K562 (cell line): ENCODE measurements at regions not wholly inside any gene's neighbourhood (a gene's known extent, or its start where the extent isn't known, plus 50 kb on each side); places are given as distances from the start of the nearest gene placed in this dataset.

ENCODE experiments used
- ATAC-seq: fragments of 200-7000 bp; cut with Tn5 transposase; 3 replicates; pipeline ENCODE4 v1.9.1; 2020; ENCODE audit warnings: moderate library complexity
- BruUV-seq: library from RNA; stranded (reverse); fragments of 400-500 nt; replicated peaks from 2 replicates; lab custom pipeline; 2021; lab: Mats Ljungman, UMichigan
- CTCF ChIA-PET: fragments of 300-600 bp; formaldehyde crosslinking; extraction: SDS; loops from one replicate; lab custom pipeline; 2021; ENCODE audit warnings: low intra/inter-chr PET ratio; lab: Yijun Ruan, JAX
- POLR2A ChIA-PET: fragments of 300-600, 350-650 bp; sonication (Branson Sonifier 250); formaldehyde crosslinking; extraction: SDS; loops from one replicate; lab custom pipeline; 2021; ENCODE audit warnings: antibody characterized with exemption, inconsistent platforms; lab: Yijun Ruan, JAX
- DNase-seq, 4 experiments: peaks; one replicate each; pipeline versions ENCODE4 v3.0.0 to v3.0.0-alpha.2; 2011 to 2018; ENCODE audit warnings: low spot score in 3 of 4, mixed read lengths in 3 of 4; ENCODE audit errors: extremely low read depth in 1 of 4
- FAIRE-seq: peaks from 2 replicates; lab custom pipeline; 2011; peaks lifted over from hg19 to GRCh38; lab: Jason Lieb, UNC
- H2AFZ ChIP-seq: 2 replicates; pipeline ENCODE4 v1.6.0; 2011; ENCODE audit warnings: low read depth, low read length, control low read depth, inconsistent platforms
- H3K27ac ChIP-seq: fragments of 200-600 bp; 3 replicates; pipeline ENCODE4 v1.8.0; 2011; ENCODE audit warnings: low read depth, mild to moderate bottlenecking, control low read depth, inconsistent platforms, low read length, moderate library complexity, mixed read lengths; ENCODE audit errors: extremely low read depth
- H3K27me3 ChIP-seq, 2 experiments: fragments of 300-600 bp in 1 of 2; 2 replicates in 1 of 2; 3 replicates in 1 of 2; pipeline versions ENCODE4 v1.6.0 to v1.8.0; 2011; ENCODE audit warnings: inconsistent platforms in 2 of 2, low read length in 2 of 2, mild to moderate bottlenecking in 1 of 2, mixed read lengths in 1 of 2, moderate library complexity in 1 of 2; ENCODE audit not compliant: control insufficient read depth in 2 of 2, insufficient read depth in 2 of 2
- H3K36me3 ChIP-seq: fragments of 300-600 bp; 3 replicates; pipeline ENCODE4 v1.8.0; 2011; ENCODE audit warnings: mild to moderate bottlenecking, low read length, inconsistent platforms; ENCODE audit not compliant: control insufficient read depth, insufficient read depth
- H3K4me1 ChIP-seq, 2 experiments: fragments of 200-600 bp in 1 of 2; replicated peaks in 1 of 2; 2 replicates in 1 of 2; 3 replicates in 1 of 2; pipeline versions ENCODE4 v1.5.1 to v1.8.0; 2011; ENCODE audit warnings: inconsistent platforms in 2 of 2, low read length in 2 of 2, mild to moderate bottlenecking in 1 of 2, mixed read lengths in 1 of 2, moderate library complexity in 1 of 2; ENCODE audit not compliant: control insufficient read depth in 2 of 2, insufficient read depth in 2 of 2
- H3K4me2 ChIP-seq: 2 replicates; pipeline ENCODE4 v1.6.1; 2011; ENCODE audit warnings: low read length, control low read depth, inconsistent platforms, mixed read lengths; ENCODE audit not compliant: insufficient read depth
- H3K4me3 ChIP-seq: fragments of 200-600 bp; sonication (generic), shearing (Covaris generic); 2 replicates; pipeline ENCODE4 v1.5.1; 2016; ENCODE audit warnings: control low read depth, inconsistent platforms
- H3K79me2 ChIP-seq: fragments of 200-600 bp; 3 replicates; pipeline ENCODE4 v1.8.0; 2011; ENCODE audit warnings: low read length, inconsistent platforms; ENCODE audit not compliant: control insufficient read depth, insufficient read depth
- H3K9ac ChIP-seq, 2 experiments: 2 replicates each; pipeline versions ENCODE4 v1.6.0 to v1.6.1; 2011; ENCODE audit warnings: low read depth in 2 of 2, low read length in 2 of 2, control low read depth in 1 of 2, inconsistent platforms in 1 of 2, mild to moderate bottlenecking in 1 of 2, mixed read lengths in 1 of 2; ENCODE audit not compliant: insufficient read depth in 1 of 2
- H3K9me1 ChIP-seq: one replicate; pipeline ENCODE4 v1.6.0; 2011; ENCODE audit warnings: inconsistent platforms, mild to moderate bottlenecking, low read length, moderate library complexity; ENCODE audit not compliant: control insufficient read depth, insufficient read depth
- H3K9me3 ChIP-seq: replicated peaks from 2 replicates; pipeline ENCODE4 v1.5.1; 2011; ENCODE audit warnings: low read depth, low read length, inconsistent platforms; ENCODE audit not compliant: control insufficient read depth, insufficient read depth
- H4K20me1 ChIP-seq: replicated peaks from 2 replicates; pipeline ENCODE4 v1.6.1; 2011; ENCODE audit warnings: low read length, inconsistent platforms, mixed read lengths; ENCODE audit not compliant: control insufficient read depth, insufficient read depth
- ARNT ChIP-seq, 2 experiments: fragments of 450-650 bp; IDR thresholded peaks; 2 replicates each; pipeline ENCODE4 v1.6.1; 2016; ENCODE audit warnings: mild to moderate bottlenecking in 1 of 2
- CBX2 ChIP-seq: fragments of 200-600 bp; sonication (generic); IDR thresholded peaks from one replicate; pipeline ENCODE4 v1.6.1; 2012; ENCODE audit warnings: mild to moderate bottlenecking, low read length, inconsistent platforms; ENCODE audit not compliant: insufficient read depth, poor library complexity, severe bottlenecking
- ETV1 ChIP-seq: fragments of 450-650 bp; conservative IDR thresholded peaks from 2 replicates; pipeline ENCODE4 v1.6.1; 2016; ENCODE audit warnings: missing genetic modification characterization, control low read depth, low read depth, missing compliant biosample characterization
- POLR2A ChIP-seq: fragments of 450-650 bp; conservative IDR thresholded peaks from 2 replicates; pipeline ENCODE4 v1.6.1; 2016
- ZNF124 ChIP-seq: sonication (generic); formaldehyde crosslinking; IDR thresholded peaks from 2 replicates; pipeline ENCODE4 v1.8.1; 2022; ENCODE audit warnings: missing genetic modification reagents
- ZSCAN32 ChIP-seq: fragments of 450-650 bp; formaldehyde crosslinking; IDR thresholded peaks from 2 replicates; pipeline ENCODE4 v1.4.0; 2020; ENCODE audit warnings: mild to moderate bottlenecking, moderate library complexity
- WGBS: fragments of 100-300 bp; shearing (Covaris generic); methylation state at CpG from one replicate; pipeline ENCODE4 v1.1.6; 2016; ENCODE audit warnings: low coverage, mixed read lengths; ENCODE audit not compliant: insufficient coverage; ENCODE audit errors: missing lambda C conversion rate; 5-methylcytosine and 5-hydroxymethylcytosine counted together
- in situ Hi-C: fragments of 300-500 bp; cut with MboI; formaldehyde crosslinking; loops from 4 replicates; pipeline ENCODE4 v1.15.0; 2018; ENCODE audit warnings: inconsistent platforms, mixed read lengths
- intact Hi-C: fragments of 100-400 bp; cut with micrococcal nuclease; formaldehyde crosslinking; loops from 2 replicates; pipeline ENCODE4 v1.14.2; 2022
- TF ChIP-seq, protein P1 (sequence below), 2 experiments: fragments of 450-650 bp in 1 of 2; IDR thresholded peaks; 2 replicates each; pipeline ENCODE4 v1.6.1; 2011 to 2017; ENCODE audit warnings: low read depth in 2 of 2, antibody characterized with exemption in 1 of 2, borderline replicate concordance in 1 of 2, low read length in 1 of 2, mild to moderate bottlenecking in 1 of 2, mixed read lengths in 1 of 2; ENCODE audit not compliant: control insufficient read depth in 1 of 2
- TF ChIP-seq, protein P2 (sequence below): sonication (generic); formaldehyde crosslinking; IDR thresholded peaks from 2 replicates; pipeline ENCODE4 v1.8.1; 2023; ENCODE audit warnings: mild to moderate bottlenecking, missing genetic modification reagents
- TF ChIP-seq, protein P3 (sequence below): sonication (generic); formaldehyde crosslinking; IDR thresholded peaks from 2 replicates; pipeline ENCODE4 v1.9.0; 2022; ENCODE audit warnings: mild to moderate bottlenecking, missing genetic modification reagents
- TF ChIP-seq, protein P4 (sequence below): fragments of 250-450 bp; sonication (Bioruptor Pico); IDR thresholded peaks from 2 replicates; pipeline ENCODE4 v1.4.0; 2020

DNA sequence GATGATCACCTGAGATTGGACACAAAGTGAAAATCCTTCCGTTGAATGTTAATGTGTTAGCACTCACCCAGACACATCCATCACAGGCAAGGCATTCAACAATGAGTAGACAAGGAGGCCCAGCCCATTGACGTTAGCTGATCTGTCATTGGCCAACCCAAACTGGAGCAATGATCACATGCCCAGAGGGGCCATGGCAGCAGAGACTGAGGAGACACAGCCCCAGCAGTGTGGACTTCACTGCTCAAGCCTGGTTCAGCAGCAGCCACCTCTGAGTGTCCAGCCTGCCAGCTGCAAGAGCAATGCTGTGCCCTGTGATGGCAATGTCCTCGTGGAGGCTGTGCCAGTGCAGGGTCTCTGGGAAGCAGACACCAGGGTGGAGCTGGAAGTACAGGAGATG lies 622.2 kb downstream of the AACS start:
- H3K9me1 ChIP-seq, result no peaks in the 10 kb centered on the region
- BruUV-seq, result no TSS peak
- no peaks in the 10 kb centered on the region for H3K79me2 ChIP-seq
- no peaks in the 10 kb centered on the region for H3K9me3 ChIP-seq
- POLR2A ChIA-PET, result no interaction called here
- no peak overlapping the region for H3K4me2 ChIP-seq
- no peaks in the 10 kb centered on the region for H3K36me3 ChIP-seq
- no peak overlapping the region for H3K27ac ChIP-seq
- no peaks in the 10 kb centered on the region for H4K20me1 ChIP-seq
- H3K4me3 ChIP-seq, result no peak overlapping the region
- H3K4me1 ChIP-seq, result no peaks in the 10 kb centered on the region
- H2AFZ ChIP-seq, result no peak overlapping the region
- intact Hi-C loops (no loop called here), in situ Hi-C loops (no loop called here)
- no peak for FAIRE-seq
- TF ChIP-seq, protein P1, sequence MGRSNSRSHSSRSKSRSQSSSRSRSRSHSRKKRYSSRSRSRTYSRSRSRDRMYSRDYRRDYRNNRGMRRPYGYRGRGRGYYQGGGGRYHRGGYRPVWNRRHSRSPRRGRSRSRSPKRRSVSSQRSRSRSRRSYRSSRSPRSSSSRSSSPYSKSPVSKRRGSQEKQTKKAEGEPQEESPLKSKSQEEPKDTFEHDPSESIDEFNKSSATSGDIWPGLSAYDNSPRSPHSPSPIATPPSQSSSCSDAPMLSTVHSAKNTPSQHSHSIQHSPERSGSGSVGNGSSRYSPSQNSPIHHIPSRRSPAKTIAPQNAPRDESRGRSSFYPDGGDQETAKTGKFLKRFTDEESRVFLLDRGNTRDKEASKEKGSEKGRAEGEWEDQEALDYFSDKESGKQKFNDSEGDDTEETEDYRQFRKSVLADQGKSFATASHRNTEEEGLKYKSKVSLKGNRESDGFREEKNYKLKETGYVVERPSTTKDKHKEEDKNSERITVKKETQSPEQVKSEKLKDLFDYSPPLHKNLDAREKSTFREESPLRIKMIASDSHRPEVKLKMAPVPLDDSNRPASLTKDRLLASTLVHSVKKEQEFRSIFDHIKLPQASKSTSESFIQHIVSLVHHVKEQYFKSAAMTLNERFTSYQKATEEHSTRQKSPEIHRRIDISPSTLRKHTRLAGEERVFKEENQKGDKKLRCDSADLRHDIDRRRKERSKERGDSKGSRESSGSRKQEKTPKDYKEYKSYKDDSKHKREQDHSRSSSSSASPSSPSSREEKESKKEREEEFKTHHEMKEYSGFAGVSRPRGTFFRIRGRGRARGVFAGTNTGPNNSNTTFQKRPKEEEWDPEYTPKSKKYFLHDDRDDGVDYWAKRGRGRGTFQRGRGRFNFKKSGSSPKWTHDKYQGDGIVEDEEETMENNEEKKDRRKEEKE (IDR thresholded peaks at IDR 0.05; ENCODE audit: borderline replicate concordance in 1 of 2, control insufficient read depth in 1 of 2, low read depth in 2 of 2, low read length in 1 of 2), result no peak
- TF ChIP-seq, protein P2, sequence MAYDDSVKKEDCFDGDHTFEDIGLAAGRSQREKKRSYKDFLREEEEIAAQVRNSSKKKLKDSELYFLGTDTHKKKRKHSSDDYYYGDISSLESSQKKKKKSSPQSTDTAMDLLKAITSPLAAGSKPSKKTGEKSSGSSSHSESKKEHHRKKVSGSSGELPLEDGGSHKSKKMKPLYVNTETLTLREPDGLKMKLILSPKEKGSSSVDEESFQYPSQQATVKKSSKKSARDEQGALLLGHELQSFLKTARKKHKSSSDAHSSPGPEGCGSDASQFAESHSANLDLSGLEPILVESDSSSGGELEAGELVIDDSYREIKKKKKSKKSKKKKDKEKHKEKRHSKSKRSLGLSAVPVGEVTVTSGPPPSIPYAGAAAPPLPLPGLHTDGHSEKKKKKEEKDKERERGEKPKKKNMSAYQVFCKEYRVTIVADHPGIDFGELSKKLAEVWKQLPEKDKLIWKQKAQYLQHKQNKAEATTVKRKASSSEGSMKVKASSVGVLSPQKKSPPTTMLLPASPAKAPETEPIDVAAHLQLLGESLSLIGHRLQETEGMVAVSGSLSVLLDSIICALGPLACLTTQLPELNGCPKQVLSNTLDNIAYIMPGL, result no peak
- TF ChIP-seq ZNF124 (CRISPR knock-in tag) (no peak), POLR2A (no peak), CBX2 (no peak), ETV1 (tag) (no peak), ARNT (IDR thresholded peaks at IDR 0.05) (no peak), ZSCAN32 (no peak)
- TF ChIP-seq, protein P3, sequence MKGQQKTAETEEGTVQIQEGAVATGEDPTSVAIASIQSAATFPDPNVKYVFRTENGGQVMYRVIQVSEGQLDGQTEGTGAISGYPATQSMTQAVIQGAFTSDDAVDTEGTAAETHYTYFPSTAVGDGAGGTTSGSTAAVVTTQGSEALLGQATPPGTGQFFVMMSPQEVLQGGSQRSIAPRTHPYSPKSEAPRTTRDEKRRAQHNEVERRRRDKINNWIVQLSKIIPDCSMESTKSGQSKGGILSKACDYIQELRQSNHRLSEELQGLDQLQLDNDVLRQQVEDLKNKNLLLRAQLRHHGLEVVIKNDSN, result no peak
- TF ChIP-seq, protein P4, sequence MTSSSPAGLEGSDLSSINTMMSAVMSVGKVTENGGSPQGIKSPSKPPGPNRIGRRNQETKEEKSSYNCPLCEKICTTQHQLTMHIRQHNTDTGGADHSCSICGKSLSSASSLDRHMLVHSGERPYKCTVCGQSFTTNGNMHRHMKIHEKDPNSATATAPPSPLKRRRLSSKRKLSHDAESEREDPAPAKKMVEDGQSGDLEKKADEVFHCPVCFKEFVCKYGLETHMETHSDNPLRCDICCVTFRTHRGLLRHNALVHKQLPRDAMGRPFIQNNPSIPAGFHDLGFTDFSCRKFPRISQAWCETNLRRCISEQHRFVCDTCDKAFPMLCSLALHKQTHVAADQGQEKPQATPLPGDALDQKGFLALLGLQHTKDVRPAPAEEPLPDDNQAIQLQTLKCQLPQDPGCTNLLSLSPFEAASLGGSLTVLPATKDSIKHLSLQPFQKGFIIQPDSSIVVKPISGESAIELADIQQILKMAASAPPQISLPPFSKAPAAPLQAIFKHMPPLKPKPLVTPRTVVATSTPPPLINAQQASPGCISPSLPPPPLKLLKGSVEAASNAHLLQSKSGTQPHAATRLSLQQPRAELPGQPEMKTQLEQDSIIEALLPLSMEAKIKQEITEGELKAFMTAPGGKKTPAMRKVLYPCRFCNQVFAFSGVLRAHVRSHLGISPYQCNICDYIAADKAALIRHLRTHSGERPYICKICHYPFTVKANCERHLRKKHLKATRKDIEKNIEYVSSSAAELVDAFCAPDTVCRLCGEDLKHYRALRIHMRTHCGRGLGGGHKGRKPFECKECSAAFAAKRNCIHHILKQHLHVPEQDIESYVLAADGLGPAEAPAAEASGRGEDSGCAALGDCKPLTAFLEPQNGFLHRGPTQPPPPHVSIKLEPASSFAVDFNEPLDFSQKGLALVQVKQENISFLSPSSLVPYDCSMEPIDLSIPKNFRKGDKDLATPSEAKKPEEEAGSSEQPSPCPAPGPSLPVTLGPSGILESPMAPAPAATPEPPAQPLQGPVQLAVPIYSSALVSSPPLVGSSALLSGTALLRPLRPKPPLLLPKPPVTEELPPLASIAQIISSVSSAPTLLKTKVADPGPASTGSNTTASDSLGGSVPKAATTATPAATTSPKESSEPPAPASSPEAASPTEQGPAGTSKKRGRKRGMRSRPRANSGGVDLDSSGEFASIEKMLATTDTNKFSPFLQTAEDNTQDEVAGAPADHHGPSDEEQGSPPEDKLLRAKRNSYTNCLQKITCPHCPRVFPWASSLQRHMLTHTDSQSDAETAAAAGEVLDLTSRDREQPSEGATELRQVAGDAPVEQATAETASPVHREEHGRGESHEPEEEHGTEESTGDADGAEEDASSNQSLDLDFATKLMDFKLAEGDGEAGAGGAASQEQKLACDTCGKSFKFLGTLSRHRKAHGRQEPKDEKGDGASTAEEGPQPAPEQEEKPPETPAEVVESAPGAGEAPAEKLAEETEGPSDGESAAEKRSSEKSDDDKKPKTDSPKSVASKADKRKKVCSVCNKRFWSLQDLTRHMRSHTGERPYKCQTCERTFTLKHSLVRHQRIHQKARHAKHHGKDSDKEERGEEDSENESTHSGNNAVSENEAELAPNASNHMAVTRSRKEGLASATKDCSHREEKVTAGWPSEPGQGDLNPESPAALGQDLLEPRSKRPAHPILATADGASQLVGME (CRISPR knock-in tag), result no peak
- H3K9ac ChIP-seq, result no peak overlapping the region
- CTCF ChIA-PET, result no interaction called here
- no peaks in the 10 kb centered on the region for H3K27me3 ChIP-seq
- WGBS, result 3% methylated on average over 3 of the region's 3 CpGs
- no peak for ATAC-seq
- DNase-seq, result no peak
